ENCODE measurements at regions not wholly inside any gene's neighbourhood (a gene's known extent, or its start where the extent isn't known, plus 50 kb on each side); places are given as distances from the start of the nearest gene placed in this dataset.

- TF ChIP-seq PRDM1 (tag by site-specific recombination; IDR thresholded peaks at IDR 0.05) (no peak), EGR2 (tag by site-specific recombination; IDR thresholded peaks at IDR 0.05; ENCODE audit: low read depth) (no peak), ZBTB11 (tag by site-specific recombination; conservative IDR thresholded peaks at IDR 0.05; ENCODE audit: low read depth) (no peak), ZNF501 (tag by site-specific recombination; IDR thresholded peaks at IDR 0.05) (no peak)
- TF ChIP-seq, protein P1, sequence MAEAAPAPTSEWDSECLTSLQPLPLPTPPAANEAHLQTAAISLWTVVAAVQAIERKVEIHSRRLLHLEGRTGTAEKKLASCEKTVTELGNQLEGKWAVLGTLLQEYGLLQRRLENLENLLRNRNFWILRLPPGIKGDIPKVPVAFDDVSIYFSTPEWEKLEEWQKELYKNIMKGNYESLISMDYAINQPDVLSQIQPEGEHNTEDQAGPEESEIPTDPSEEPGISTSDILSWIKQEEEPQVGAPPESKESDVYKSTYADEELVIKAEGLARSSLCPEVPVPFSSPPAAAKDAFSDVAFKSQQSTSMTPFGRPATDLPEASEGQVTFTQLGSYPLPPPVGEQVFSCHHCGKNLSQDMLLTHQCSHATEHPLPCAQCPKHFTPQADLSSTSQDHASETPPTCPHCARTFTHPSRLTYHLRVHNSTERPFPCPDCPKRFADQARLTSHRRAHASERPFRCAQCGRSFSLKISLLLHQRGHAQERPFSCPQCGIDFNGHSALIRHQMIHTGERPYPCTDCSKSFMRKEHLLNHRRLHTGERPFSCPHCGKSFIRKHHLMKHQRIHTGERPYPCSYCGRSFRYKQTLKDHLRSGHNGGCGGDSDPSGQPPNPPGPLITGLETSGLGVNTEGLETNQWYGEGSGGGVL (tag by site-specific recombination; IDR thresholded peaks at IDR 0.05) = no peak
These were observed 775.3 kb upstream of the NRXN1 start for GRCh38 chr2:51807229-51807628.
